ENCODE measurements at regions not wholly inside any gene's neighbourhood (a gene's known extent, or its start where the extent isn't known, plus 50 kb on each side); places are given as distances from the start of the nearest gene placed in this dataset.

- CTCF ChIA-PET, result no interaction called here
- no TSS peak for BruUV-seq (replicated peaks)
- intact Hi-C loops (cut with micrococcal nuclease), result no loop called here
- Histone ChIP-seq H3K9me3 (ENCODE audit: control insufficient read depth, insufficient read depth, low read length) (peaks cover 10% of the 10 kb centered on the region; the same call in 1 of the 2 replicates), H4K20me1 (ENCODE audit: insufficient read depth, low read length) (no peaks in the 10 kb centered on the region), H3K27me3 (ENCODE audit: control insufficient read depth, insufficient read depth, low read length) (no peaks in the 10 kb centered on the region), H3K14ac (replicated peaks; ENCODE audit: low read depth, low read length) (no peak overlapping the region), H2AK5ac (ENCODE audit: low read depth, low read length) (no peak overlapping the region), H3K56ac (ENCODE audit: extremely low read depth, insufficient read depth, low read length) (no peak overlapping the region), H3K9ac (ENCODE audit: low read depth, low read length) (no peak overlapping the region), H2BK5ac (ENCODE audit: low read depth, low read length, poor library complexity, severe bottlenecking) (no peak overlapping the region), H3K4ac (ENCODE audit: low read depth, low read length) (no peak overlapping the region), H3K27ac (ENCODE audit: insufficient read depth, low read length) (no peak overlapping the region), H3K4me2 (ENCODE audit: low read depth, low read length) (no peak overlapping the region), H3K23ac (ENCODE audit: low read depth, low read length) (no peak overlapping the region), H2AK9ac (replicated peaks; ENCODE audit: low read depth, low read length, poor library complexity) (no peak overlapping the region), H4K91ac (ENCODE audit: insufficient read depth, low read depth, low read length) (no peak overlapping the region), H3K4me3 (ENCODE audit: insufficient read depth, low read depth, low read length) (no peak overlapping the region), H3K9me1 (ENCODE audit: insufficient read depth, low read length) (no peaks in the 10 kb centered on the region), H3K79me1 (ENCODE audit: low read depth in 1 of 2, low read length in 2 of 2) (no peaks in the 10 kb centered on the region), H3K18ac (ENCODE audit: low read depth, low read length) (no peak overlapping the region), H2BK20ac (ENCODE audit: low read depth, low read length) (no peak overlapping the region), H2BK15ac (ENCODE audit: low read depth, low read length) (no peak overlapping the region), H2BK120ac (ENCODE audit: low read depth, low read length) (no peak overlapping the region), H3K36me3 (ENCODE audit: control insufficient read depth, insufficient read depth, low read length) (no peaks in the 10 kb centered on the region), H4K8ac (ENCODE audit: low read depth in 2 of 2, low read length in 2 of 2) (no peak overlapping the region), H3K4me1 (ENCODE audit: control insufficient read depth, insufficient read depth, low read length) (no peaks in the 10 kb centered on the region), H2AFZ (replicated peaks; ENCODE audit: low read length, poor library complexity) (no peak overlapping the region), H4K5ac (ENCODE audit: low read depth, low read length) (no peak overlapping the region)
- in situ Hi-C loops (cut with MboI; ENCODE audit: low sequenced_read_pairs), result no loop called here
- DNase-seq, result no peak
- dilution Hi-C loops (cut with HindIII; ENCODE audit: low sequenced_read_pairs, unreplicated experiment), result no loop called here
- TF ChIP-seq CTCF (conservative IDR thresholded peaks at IDR 0.05; ENCODE audit: low read depth, low read length), result no peak
- no peak for TF ChIP-seq FOS (IDR thresholded peaks at IDR 0.05; ENCODE audit: low read depth, low read length)
- TF ChIP-seq, protein P1, sequence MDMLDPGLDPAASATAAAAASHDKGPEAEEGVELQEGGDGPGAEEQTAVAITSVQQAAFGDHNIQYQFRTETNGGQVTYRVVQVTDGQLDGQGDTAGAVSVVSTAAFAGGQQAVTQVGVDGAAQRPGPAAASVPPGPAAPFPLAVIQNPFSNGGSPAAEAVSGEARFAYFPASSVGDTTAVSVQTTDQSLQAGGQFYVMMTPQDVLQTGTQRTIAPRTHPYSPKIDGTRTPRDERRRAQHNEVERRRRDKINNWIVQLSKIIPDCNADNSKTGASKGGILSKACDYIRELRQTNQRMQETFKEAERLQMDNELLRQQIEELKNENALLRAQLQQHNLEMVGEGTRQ (IDR thresholded peaks at IDR 0.05; ENCODE audit: low read depth, low read length), result no peak
- no peak for TF ChIP-seq MAFK (IDR thresholded peaks at IDR 0.05; ENCODE audit: low read depth, low read length)
- WGBS, 2 experiments (ENCODE audit: extremely low coverage in 2 of 2, insufficient read length in 1 of 2), result no CpG with 5 or more reads among the region's 1 CpG
- no peak for ATAC-seq (ENCODE audit: low read depth)
- POLR2A ChIA-PET (ENCODE audit: unreplicated experiment), result no interaction called here
Observed at GRCh38 chr7:68722044-68722443, 876.2 kb upstream of the AUTS2 start.

Data from IMR-90 (cell line).